GM23248 (cell line): ENCODE measurements at regions not wholly inside any gene's neighbourhood (a gene's known extent, or its start where the extent isn't known, plus 50 kb on each side); places are given as distances from the start of the nearest gene placed in this dataset.

Source experiments
- DNase-seq: peaks from one replicate; pipeline ENCODE4 v3.0.0-alpha.2; 2015
- H2AFZ ChIP-seq: fragments of 200-600 bp; sonication (generic); 2 replicates; pipeline ENCODE4 v1.6.1; 2016; ENCODE audit warnings: antibody characterized with exemption
- H3F3A ChIP-seq: fragments of 200-600 bp; sonication (generic); 2 replicates; pipeline ENCODE4 v1.6.1; 2016; ENCODE audit warnings: mild to moderate bottlenecking, antibody characterized with exemption, mixed run types; ENCODE audit not compliant: insufficient read depth
- H3K27ac ChIP-seq: fragments of 200-600 bp; sonication (generic); 2 replicates; pipeline ENCODE4 v1.5.1; 2016; ENCODE audit warnings: mild to moderate bottlenecking
- H3K27me3 ChIP-seq: fragments of 200-600 bp; sonication (generic); replicated peaks from 2 replicates; pipeline ENCODE4 v1.6.1; 2016; ENCODE audit warnings: mild to moderate bottlenecking; ENCODE audit not compliant: insufficient read depth
- H3K36me3 ChIP-seq: fragments of 200-600 bp; sonication (generic); 2 replicates; pipeline ENCODE4 v1.6.1; 2016; ENCODE audit warnings: low read depth, mild to moderate bottlenecking
- H3K4me1 ChIP-seq: fragments of 200-600 bp; sonication (generic); 2 replicates; pipeline ENCODE4 v1.6.1; 2016; ENCODE audit warnings: mild to moderate bottlenecking; ENCODE audit not compliant: insufficient read depth
- H3K4me2 ChIP-seq: fragments of 200-600 bp; sonication (generic); one replicate; pipeline ENCODE4 v1.6.1; 2016; ENCODE audit warnings: mild to moderate bottlenecking; ENCODE audit not compliant: unreplicated experiment
- H3K4me3 ChIP-seq: fragments of 200-600 bp; sonication (generic); 2 replicates; pipeline ENCODE4 v1.5.1; 2016; ENCODE audit warnings: mild to moderate bottlenecking
- H3K79me2 ChIP-seq: fragments of 200-600 bp; sonication (generic); 2 replicates; pipeline ENCODE4 v1.6.1; 2016; ENCODE audit warnings: mild to moderate bottlenecking; ENCODE audit not compliant: insufficient read depth
- H3K9ac ChIP-seq: fragments of 200-600 bp; sonication (generic); 2 replicates; pipeline ENCODE4 v1.6.1; 2016; ENCODE audit warnings: mild to moderate bottlenecking
- H3K9me2 ChIP-seq: fragments of 200-600 bp; sonication (generic); 2 replicates; pipeline ENCODE4 v1.6.1; 2016; ENCODE audit warnings: mixed run types, mild to moderate bottlenecking, moderate library complexity; ENCODE audit not compliant: insufficient read depth
- H3K9me3 ChIP-seq: fragments of 200-600 bp; sonication (generic); one replicate; pipeline ENCODE4 v1.6.1; 2017; ENCODE audit warnings: low read depth
- H4K20me1 ChIP-seq: fragments of 200-600 bp; sonication (generic); 2 replicates; pipeline ENCODE4 v1.6.0; 2016; ENCODE audit not compliant: insufficient read depth
- EZH2 ChIP-seq: fragments of 200-600 bp; sonication (generic); IDR thresholded peaks from 2 replicates; pipeline ENCODE4 v1.6.1; 2018; ENCODE audit warnings: antibody characterized with exemption, mild to moderate bottlenecking; ENCODE audit not compliant: insufficient read depth, poor library complexity, severe bottlenecking
- EZH2phosphoT487 ChIP-seq: fragments of 200-600 bp; sonication (generic); IDR thresholded peaks from 2 replicates; pipeline ENCODE4 v1.6.1; 2018; ENCODE audit warnings: antibody characterized with exemption, moderate library complexity, mild to moderate bottlenecking, low read depth; ENCODE audit not compliant: insufficient read depth
- WGBS, 2 experiments: methylation state at CpG; one replicate each; pipeline ENCODE4 v1.1.6; 2015 to 2017; ENCODE audit warnings: low lambda C conversion rate in 2 of 2, low coverage in 1 of 2; ENCODE audit errors: missing lambda C conversion rate in 2 of 2; 5-methylcytosine and 5-hydroxymethylcytosine counted together
- in situ Hi-C: fragments of 300-500 bp; cut with MboI; formaldehyde crosslinking; loops from 2 replicates; pipeline ENCODE4 v1.15.0; 2020

- 60 to 68% methylated on average over 2 of the region's 2 CpGs for WGBS, 2 experiments
- Histone ChIP-seq H3K4me1 (no peaks in the 10 kb centered on the region), H4K20me1 (no peaks in the 10 kb centered on the region), H3K9me2 (no peaks in the 10 kb centered on the region), H3K36me3 (no peaks in the 10 kb centered on the region), H3K27ac (no peak overlapping the region), H2AFZ (no peak overlapping the region), H3K4me3 (no peak overlapping the region), H3K9ac (no peak overlapping the region), H3F3A (no peaks in the 10 kb centered on the region), H3K9me3 (no peaks in the 10 kb centered on the region), H3K27me3 (no peaks in the 10 kb centered on the region), H3K4me2 (no peak overlapping the region), H3K79me2 (no peaks in the 10 kb centered on the region)
- no peak for DNase-seq
- TF ChIP-seq EZH2phosphoT487 = no peak
- TF ChIP-seq EZH2 = no peak
- in situ Hi-C loops = no loop called here
These were observed 429.0 kb downstream of the PRDM2 start for GRCh38 chr1:14129009-14129408.

DNA sequence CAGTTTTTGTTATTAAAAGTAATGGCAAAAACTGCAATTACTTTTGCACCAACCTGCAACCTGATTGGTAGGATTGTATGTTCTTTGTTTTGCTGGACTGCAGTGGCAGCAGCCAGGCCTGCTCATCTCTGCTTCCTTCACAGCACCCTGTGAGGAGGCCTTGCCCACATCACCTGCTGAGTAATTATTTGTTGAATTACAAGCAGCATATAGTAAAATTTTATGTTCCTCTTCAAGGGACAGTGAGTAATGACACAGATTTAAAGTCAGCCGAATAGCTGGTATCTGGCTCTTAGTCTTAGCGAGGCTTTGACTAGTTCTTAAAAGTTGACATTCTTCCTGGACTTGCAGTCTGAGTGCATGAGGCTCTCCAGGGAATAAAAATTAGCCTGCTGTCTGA is 435.1 kb downstream of the PRDM2 start:
- TF ChIP-seq EZH2 = no peak
- no peak for TF ChIP-seq EZH2phosphoT487

GRCh38 chr1:14136152-14136763 is 436.3 kb downstream of the PRDM2 start:
- no peak for DNase-seq
- Histone ChIP-seq H3K4me3 (no peak overlapping the region), H4K20me1 (no peaks in the 10 kb centered on the region), H3K36me3 (no peaks in the 10 kb centered on the region), H3K4me2 (no peak overlapping the region), H2AFZ (no peak overlapping the region), H3K9ac (no peak overlapping the region), H3K9me3 (no peaks in the 10 kb centered on the region), H3K9me2 (no peaks in the 10 kb centered on the region), H3F3A (no peaks in the 10 kb centered on the region), H3K27ac (no peak overlapping the region), H3K27me3 (peaks cover 5% of the 10 kb centered on the region), H3K79me2 (no peaks in the 10 kb centered on the region), H3K4me1 (no peaks in the 10 kb centered on the region)
- TF ChIP-seq EZH2 (no peak), EZH2phosphoT487 (no peak)
- WGBS, 2 experiments = 40 to 43% methylated on average over 6 of the region's 6 CpGs
- in situ Hi-C loops = no loop called here

More for the DNA sequence above, 435.1 kb downstream of the PRDM2 start:
- Histone ChIP-seq H3K27me3 (peaks cover 5% of the 10 kb centered on the region), H3K36me3 (no peaks in the 10 kb centered on the region), H4K20me1 (no peaks in the 10 kb centered on the region), H3K4me2 (no peak overlapping the region), H3K9me3 (no peaks in the 10 kb centered on the region), H3K9me2 (no peaks in the 10 kb centered on the region), H3K9ac (no peak overlapping the region), H3F3A (no peaks in the 10 kb centered on the region), H3K27ac (no peak overlapping the region), H3K4me3 (no peak overlapping the region), H2AFZ (no peak overlapping the region), H3K4me1 (no peaks in the 10 kb centered on the region), H3K79me2 (no peaks in the 10 kb centered on the region)
- in situ Hi-C loops = no loop called here
- no peak for DNase-seq
- 47 to 57% methylated on average over 2 of the region's 2 CpGs for WGBS, 2 experiments

DNA sequence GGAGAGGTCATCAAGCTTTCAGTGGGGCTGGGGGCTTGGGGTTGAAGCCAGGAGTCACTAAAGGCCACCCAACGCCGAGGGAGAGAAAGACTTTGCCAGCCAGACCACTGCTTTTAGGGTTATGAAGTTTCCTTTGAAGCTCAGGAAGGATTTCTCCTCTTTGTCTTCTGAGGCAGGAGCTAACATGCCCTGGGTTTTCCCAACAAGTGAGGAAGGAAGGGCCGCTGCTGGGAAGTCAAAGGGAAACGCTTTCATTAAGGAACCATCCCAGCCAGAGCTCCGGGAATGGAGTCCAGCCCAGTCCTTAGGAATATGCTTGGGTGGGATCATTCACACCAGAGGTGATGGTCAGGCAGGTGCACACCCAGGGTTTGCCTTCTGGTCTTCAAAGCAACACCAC is 436.9 kb downstream of the PRDM2 start:
- Histone ChIP-seq H3K4me3 (no peak overlapping the region), H4K20me1 (no peaks in the 10 kb centered on the region), H3K27me3 (peaks cover 5% of the 10 kb centered on the region), H3K27ac (no peak overlapping the region), H2AFZ (no peak overlapping the region), H3K4me1 (no peaks in the 10 kb centered on the region), H3K9me3 (no peaks in the 10 kb centered on the region), H3F3A (no peaks in the 10 kb centered on the region), H3K4me2 (no peak overlapping the region), H3K9ac (no peak overlapping the region), H3K79me2 (no peaks in the 10 kb centered on the region), H3K9me2 (no peaks in the 10 kb centered on the region), H3K36me3 (no peaks in the 10 kb centered on the region)
- TF ChIP-seq EZH2 (no peak), EZH2phosphoT487 (no peak)
- WGBS, 2 experiments = 61 to 64% methylated on average over 5 of the region's 5 CpGs
- no peak for DNase-seq
- in situ Hi-C loops = no loop called here
